Endothelial cell of umbilical vein (primary cell): ENCODE measurements at regions not wholly inside any gene's neighbourhood (a gene's known extent, or its start where the extent isn't known, plus 50 kb on each side); places are given as distances from the start of the nearest gene placed in this dataset.

ENCODE experiments used
- JUN ChIP-seq: IDR thresholded peaks from 2 replicates; pipeline ENCODE4 v1.6.1; 2011; ENCODE audit warnings: borderline replicate concordance, low read depth; ENCODE audit not compliant: insufficient read length, insufficient read depth
- POLR2A ChIP-seq: IDR thresholded peaks from 2 replicates; pipeline ENCODE4 v1.6.1; 2012; ENCODE audit warnings: low read depth, mild to moderate bottlenecking, control low read depth, low read length
- POLR2AphosphoS5 ChIP-seq: IDR thresholded peaks from 2 replicates; pipeline ENCODE4 v1.6.1; 2012; ENCODE audit warnings: low read depth, mild to moderate bottlenecking, control low read depth, low read length, moderate library complexity; ENCODE audit not compliant: insufficient read depth
- TF ChIP-seq, protein P1 (sequence below), 2 donors: IDR thresholded peaks; 1 replicate in 1 of 2; 2 replicates in 1 of 2; pipeline ENCODE4 v1.5.1; 2011; ENCODE audit warnings: low read length in 2 of 2, mild to moderate bottlenecking in 2 of 2, moderate library complexity in 2 of 2, control low read depth in 1 of 2, inconsistent platforms in 1 of 2, low read depth in 1 of 2; ENCODE audit not compliant: insufficient read depth in 1 of 2; ENCODE audit errors: extremely low read depth in 1 of 2

DNA sequence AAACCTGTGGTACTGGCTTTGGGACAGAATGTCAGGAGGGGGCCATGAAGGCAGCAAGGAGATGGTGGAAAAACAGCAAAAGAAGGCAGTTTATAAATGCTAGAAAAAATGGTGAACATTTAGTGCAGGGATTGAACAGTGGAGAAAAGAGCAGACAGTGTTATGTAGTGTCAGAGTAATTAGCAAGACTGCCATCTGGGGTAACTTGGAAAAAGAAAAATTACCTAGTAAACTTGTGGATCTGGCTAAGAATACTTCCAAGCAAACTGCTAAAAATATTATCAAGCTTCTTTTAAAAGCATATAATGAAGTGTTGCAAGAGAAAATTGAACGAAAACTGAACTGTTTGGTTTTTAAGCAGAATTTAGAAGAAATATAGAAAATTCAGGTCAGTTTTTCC is 267.8 kb downstream of the INSIG2 start:
- TF ChIP-seq POLR2A = no peak
- no peak for TF ChIP-seq POLR2AphosphoS5
- TF ChIP-seq, protein P1, sequence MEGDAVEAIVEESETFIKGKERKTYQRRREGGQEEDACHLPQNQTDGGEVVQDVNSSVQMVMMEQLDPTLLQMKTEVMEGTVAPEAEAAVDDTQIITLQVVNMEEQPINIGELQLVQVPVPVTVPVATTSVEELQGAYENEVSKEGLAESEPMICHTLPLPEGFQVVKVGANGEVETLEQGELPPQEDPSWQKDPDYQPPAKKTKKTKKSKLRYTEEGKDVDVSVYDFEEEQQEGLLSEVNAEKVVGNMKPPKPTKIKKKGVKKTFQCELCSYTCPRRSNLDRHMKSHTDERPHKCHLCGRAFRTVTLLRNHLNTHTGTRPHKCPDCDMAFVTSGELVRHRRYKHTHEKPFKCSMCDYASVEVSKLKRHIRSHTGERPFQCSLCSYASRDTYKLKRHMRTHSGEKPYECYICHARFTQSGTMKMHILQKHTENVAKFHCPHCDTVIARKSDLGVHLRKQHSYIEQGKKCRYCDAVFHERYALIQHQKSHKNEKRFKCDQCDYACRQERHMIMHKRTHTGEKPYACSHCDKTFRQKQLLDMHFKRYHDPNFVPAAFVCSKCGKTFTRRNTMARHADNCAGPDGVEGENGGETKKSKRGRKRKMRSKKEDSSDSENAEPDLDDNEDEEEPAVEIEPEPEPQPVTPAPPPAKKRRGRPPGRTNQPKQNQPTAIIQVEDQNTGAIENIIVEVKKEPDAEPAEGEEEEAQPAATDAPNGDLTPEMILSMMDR (IDR thresholded peaks at IDR 0.05; ENCODE audit: extremely low read depth in 1 of 2, insufficient read depth in 1 of 2, low read depth in 1 of 2, low read length in 2 of 2) = no peak
- TF ChIP-seq JUN = no peak
